Keratinocyte (primary cell): ENCODE measurements at regions not wholly inside any gene's neighbourhood (a gene's known extent, or its start where the extent isn't known, plus 50 kb on each side); places are given as distances from the start of the nearest gene placed in this dataset.

Source experiments
- DNase-seq: peaks from one replicate; pipeline ENCODE4 v3.0.0-alpha.2; 2011; ENCODE audit warnings: low read depth, missing footprints, low spot score
- FAIRE-seq: peaks from 2 replicates; lab custom pipeline; 2011; peaks lifted over from hg19 to GRCh38; lab: Jason Lieb, UNC
- H2AFZ ChIP-seq: 2 replicates; pipeline ENCODE4 v1.6.0; 2012; ENCODE audit warnings: low read length, control low read depth, inconsistent platforms; ENCODE audit not compliant: control insufficient read depth
- H3K27ac ChIP-seq: 2 replicates; pipeline ENCODE4 v1.5.1; 2011; ENCODE audit warnings: low read length; ENCODE audit not compliant: control insufficient read depth, insufficient read depth
- H3K27me3 ChIP-seq: 3 replicates; pipeline ENCODE4 v1.6.0; 2011; ENCODE audit warnings: low read length; ENCODE audit not compliant: control insufficient read depth, insufficient read depth; ENCODE audit errors: extremely low read depth
- H3K36me3 ChIP-seq, 2 experiments: 2 replicates in 1 of 2; 3 replicates in 1 of 2; pipeline ENCODE4 v1.5.1; 2011; ENCODE audit warnings: low read length in 2 of 2, mild to moderate bottlenecking in 1 of 2; ENCODE audit not compliant: control insufficient read depth in 2 of 2, insufficient read depth in 2 of 2; ENCODE audit errors: extremely low read depth in 1 of 2
- H3K4me1 ChIP-seq: 3 replicates; pipeline ENCODE4 v1.5.1; 2011; ENCODE audit warnings: low read length; ENCODE audit not compliant: control insufficient read depth, insufficient read depth; ENCODE audit errors: extremely low read depth
- H3K4me2 ChIP-seq: 3 replicates; pipeline ENCODE4 v1.6.0; 2011; ENCODE audit warnings: low read depth, low read length; ENCODE audit not compliant: control insufficient read depth, insufficient read depth; ENCODE audit errors: extremely low read depth
- H3K4me3 ChIP-seq, 3 experiments: fragments of 200-600 bp in 1 of 3; sonication (generic) in 1 of 3; 2 replicates in 2 of 3; 3 replicates in 1 of 3; pipeline ENCODE4 v1.5.1; 2011 to 2016; ENCODE audit warnings: low read length in 3 of 3, mild to moderate bottlenecking in 3 of 3, control low read depth in 2 of 3, inconsistent platforms in 1 of 3, low read depth in 1 of 3, mixed read lengths in 1 of 3, mixed run types in 1 of 3, moderate library complexity in 1 of 3; ENCODE audit not compliant: control insufficient read depth in 2 of 3, insufficient read depth in 2 of 3; ENCODE audit errors: extremely low read depth in 1 of 3
- H3K79me2 ChIP-seq: 2 replicates; pipeline ENCODE4 v1.6.0; 2012; ENCODE audit warnings: low read length; ENCODE audit not compliant: control insufficient read depth, insufficient read depth
- H3K9ac ChIP-seq: 3 replicates; pipeline ENCODE4 v1.6.0; 2011; ENCODE audit warnings: low read length; ENCODE audit not compliant: control insufficient read depth, insufficient read depth; ENCODE audit errors: extremely low read depth
- H3K9me1 ChIP-seq: 3 replicates; pipeline ENCODE4 v1.6.0; 2011; ENCODE audit warnings: low read length; ENCODE audit not compliant: control insufficient read depth, insufficient read depth; ENCODE audit errors: extremely low read depth
- H3K9me3 ChIP-seq: 2 replicates; pipeline ENCODE4 v1.5.1; 2012; ENCODE audit warnings: low read depth, low read length; ENCODE audit not compliant: control insufficient read depth
- H4K20me1 ChIP-seq: 3 replicates; pipeline ENCODE4 v1.6.0; 2011; ENCODE audit warnings: low read length; ENCODE audit not compliant: control insufficient read depth, insufficient read depth; ENCODE audit errors: extremely low read depth
- EZH2 ChIP-seq: IDR thresholded peaks from one replicate; pipeline ENCODE4 v1.6.1; 2012; ENCODE audit warnings: inconsistent platforms, mild to moderate bottlenecking, low read length, moderate library complexity
- dilution Hi-C: fragments of 300-500 bp; cut with MboI; formaldehyde crosslinking; loops from one replicate; pipeline ENCODE4 v1.7.0; 2020; ENCODE audit warnings: low sequenced_read_pairs; ENCODE audit not compliant: extremely low pct_ligation_motif_present
- TF ChIP-seq, protein P1 (sequence below), 3 experiments: IDR thresholded peaks in 1 of 3; conservative IDR thresholded peaks in 1 of 3; optimal IDR thresholded peaks in 1 of 3; 2 replicates in 2 of 3; 3 replicates in 1 of 3; pipeline versions ENCODE3 to v1.5.1; 2011; ENCODE audit warnings: low read length in 3 of 3, mild to moderate bottlenecking in 3 of 3, moderate library complexity in 2 of 3, control low read depth in 1 of 3, inconsistent platforms in 1 of 3; ENCODE audit not compliant: insufficient read depth in 2 of 3; ENCODE audit errors: extremely low read depth in 1 of 3

DNA sequence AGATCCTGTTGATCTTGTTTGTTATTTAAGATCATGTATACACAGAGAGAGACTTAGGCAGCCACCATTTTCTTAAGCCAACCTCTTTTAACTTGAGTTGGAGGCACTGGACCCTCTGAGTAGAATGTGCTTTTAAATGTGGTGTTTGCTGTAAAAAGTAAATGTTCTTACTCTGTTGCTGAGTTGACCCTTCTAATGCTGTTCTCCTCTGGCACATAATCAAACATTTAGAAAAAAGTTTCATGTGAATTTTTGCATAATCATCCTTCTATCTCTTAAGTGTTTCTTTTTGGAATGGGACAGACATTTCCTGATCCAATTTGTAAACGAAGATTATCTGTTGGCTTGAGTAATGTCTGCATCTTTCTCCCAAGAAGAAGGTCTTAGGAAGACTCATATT is 255.1 kb upstream of the ETAA1 start:
- dilution Hi-C loops, result no loop called here
- TF ChIP-seq EZH2, result no peak
- TF ChIP-seq, protein P1, sequence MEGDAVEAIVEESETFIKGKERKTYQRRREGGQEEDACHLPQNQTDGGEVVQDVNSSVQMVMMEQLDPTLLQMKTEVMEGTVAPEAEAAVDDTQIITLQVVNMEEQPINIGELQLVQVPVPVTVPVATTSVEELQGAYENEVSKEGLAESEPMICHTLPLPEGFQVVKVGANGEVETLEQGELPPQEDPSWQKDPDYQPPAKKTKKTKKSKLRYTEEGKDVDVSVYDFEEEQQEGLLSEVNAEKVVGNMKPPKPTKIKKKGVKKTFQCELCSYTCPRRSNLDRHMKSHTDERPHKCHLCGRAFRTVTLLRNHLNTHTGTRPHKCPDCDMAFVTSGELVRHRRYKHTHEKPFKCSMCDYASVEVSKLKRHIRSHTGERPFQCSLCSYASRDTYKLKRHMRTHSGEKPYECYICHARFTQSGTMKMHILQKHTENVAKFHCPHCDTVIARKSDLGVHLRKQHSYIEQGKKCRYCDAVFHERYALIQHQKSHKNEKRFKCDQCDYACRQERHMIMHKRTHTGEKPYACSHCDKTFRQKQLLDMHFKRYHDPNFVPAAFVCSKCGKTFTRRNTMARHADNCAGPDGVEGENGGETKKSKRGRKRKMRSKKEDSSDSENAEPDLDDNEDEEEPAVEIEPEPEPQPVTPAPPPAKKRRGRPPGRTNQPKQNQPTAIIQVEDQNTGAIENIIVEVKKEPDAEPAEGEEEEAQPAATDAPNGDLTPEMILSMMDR (optimal IDR thresholded peaks at IDR 0.05 in 1 of 3, IDR thresholded peaks at IDR 0.05 in 1 of 3, conservative IDR thresholded peaks at IDR 0.05 in 1 of 3; ENCODE audit: extremely low read depth in 1 of 3, insufficient read depth in 2 of 3, low read length in 3 of 3), result no peak
- H3K9me3 ChIP-seq, result no peaks in the 10 kb centered on the region
- no peaks in the 10 kb centered on the region for H4K20me1 ChIP-seq
- no peak for FAIRE-seq
- H3K27ac ChIP-seq, result no peak overlapping the region
- no peak overlapping the region for H2AFZ ChIP-seq
- no peak overlapping the region for H3K9ac ChIP-seq
- no peaks in the 10 kb centered on the region for H3K36me3 ChIP-seq
- no peak overlapping the region for H3K4me3 ChIP-seq
- no peak overlapping the region for H3K4me2 ChIP-seq
- H3K4me1 ChIP-seq, result no peaks in the 10 kb centered on the region
- H3K9me1 ChIP-seq, result no peaks in the 10 kb centered on the region
- no peak for DNase-seq
- H3K27me3 ChIP-seq, result no peaks in the 10 kb centered on the region
- H3K79me2 ChIP-seq, result no peaks in the 10 kb centered on the region

GRCh38 chr2:67142741-67143140 is 254.4 kb upstream of the ETAA1 start:
- Histone ChIP-seq H4K20me1 (no peaks in the 10 kb centered on the region), H3K36me3 (no peaks in the 10 kb centered on the region), H3K79me2 (no peaks in the 10 kb centered on the region), H3K27ac (no peak overlapping the region), H3K4me1 (no peaks in the 10 kb centered on the region), H3K4me2 (no peak overlapping the region), H3K9me3 (no peaks in the 10 kb centered on the region), H3K27me3 (no peaks in the 10 kb centered on the region), H3K9me1 (no peaks in the 10 kb centered on the region), H2AFZ (no peak overlapping the region), H3K4me3 (no peak overlapping the region), H3K9ac (no peak overlapping the region)
- DNase-seq, result no peak
- no peak for FAIRE-seq
- TF ChIP-seq, protein P1 (optimal IDR thresholded peaks at IDR 0.05 in 1 of 3, IDR thresholded peaks at IDR 0.05 in 1 of 3, conservative IDR thresholded peaks at IDR 0.05 in 1 of 3; ENCODE audit: extremely low read depth in 1 of 3, insufficient read depth in 2 of 3, low read length in 3 of 3), result no peak
- no peak for TF ChIP-seq EZH2
- dilution Hi-C loops, result no loop called here
